ENCODE measurements at regions not wholly inside any gene's neighbourhood (a gene's known extent, or its start where the extent isn't known, plus 50 kb on each side); places are given as distances from the start of the nearest gene placed in this dataset.

DNA sequence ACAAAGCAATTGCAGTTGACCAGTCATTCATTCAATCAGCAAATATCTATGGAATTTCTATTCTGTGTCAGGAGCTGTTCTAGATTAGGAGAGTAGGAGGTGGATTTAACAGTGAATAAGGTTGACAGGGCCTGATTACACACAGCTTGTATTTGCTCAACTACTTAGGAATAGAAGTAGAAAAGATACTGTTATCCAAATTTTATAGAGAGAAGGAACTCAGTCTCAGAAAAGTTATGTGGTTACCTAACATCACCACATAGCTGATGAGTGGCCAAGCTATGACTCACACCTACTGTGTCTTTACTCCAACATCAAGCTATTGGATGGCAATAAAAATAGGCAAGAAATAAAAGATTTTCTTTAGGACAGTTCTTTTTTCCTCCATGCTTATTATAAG is 374.8 kb downstream of the RMST start:
- TF ChIP-seq CTCF (conservative IDR thresholded peaks at IDR 0.05; ENCODE audit: low read length) (no peak), EZH2phosphoT487 (IDR thresholded peaks at IDR 0.05; ENCODE audit: borderline replicate concordance, low read depth, low read length) (no peak)
- Histone ChIP-seq H3K4me3 (ENCODE audit: low read depth, low read length, poor library complexity, severe bottlenecking) (no peak overlapping the region), H4K20me1 (ENCODE audit: insufficient read depth, low read length) (no peaks in the 10 kb centered on the region), H3K27ac (ENCODE audit: low read depth, low read length, poor library complexity, severe bottlenecking) (no peak overlapping the region), H3K4me2 (ENCODE audit: low read length) (no peak overlapping the region), H3K9me3 (ENCODE audit: low read length) (no peaks in the 10 kb centered on the region), H3K9me2 (ENCODE audit: insufficient read depth, low read length) (no peaks in the 10 kb centered on the region), H2AFZ (ENCODE audit: low read length) (no peak overlapping the region), H3K36me3 (ENCODE audit: insufficient read depth, low read length) (no peaks in the 10 kb centered on the region), H3K4me1 (ENCODE audit: insufficient read depth, low read length, poor library complexity, severe bottlenecking) (no peaks in the 10 kb centered on the region), H3K79me2 (ENCODE audit: insufficient read depth, low read depth, low read length) (no peaks in the 10 kb centered on the region)
- POLR2A ChIA-PET, result interaction anchor here (0.6 to 1.9 kb wide), 2 partner anchors 8 to 1279 kb away, joined by 3 to 10 read pairs; no protein-coding TSS in a partner anchor
- CTCF ChIA-PET (ENCODE audit: unreplicated experiment), result no interaction called here
- BruUV-seq (replicated peaks), result no TSS peak
- DNase-seq (ENCODE audit: low spot score), result no peak
- intact Hi-C loops (cut with micrococcal nuclease; ENCODE audit: unreplicated experiment), result no loop called here

DNA sequence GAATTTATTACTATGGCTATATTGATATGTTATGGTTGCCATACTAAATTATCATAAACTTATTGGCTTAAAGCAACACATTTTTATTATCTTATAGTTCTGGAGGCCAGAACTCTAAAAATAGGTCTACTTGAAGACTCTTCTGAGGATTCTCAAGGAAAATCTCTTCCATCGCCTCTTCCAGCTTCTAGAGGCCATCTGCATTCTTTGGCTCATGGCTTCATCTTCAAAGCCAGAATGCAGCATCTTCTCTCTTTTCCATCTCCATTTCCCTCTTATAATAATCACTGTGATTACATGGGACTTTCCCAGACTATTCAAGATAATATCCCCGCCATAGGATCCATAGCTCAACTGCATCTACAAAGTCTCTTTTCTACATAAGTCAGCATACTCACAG is 385.4 kb downstream of the RMST start:
- H3K27ac ChIP-seq (ENCODE audit: low read depth, low read length, poor library complexity, severe bottlenecking), result no peak overlapping the region
- H3K4me3 ChIP-seq (ENCODE audit: low read depth, low read length, poor library complexity, severe bottlenecking), result no peak overlapping the region
- ChIA-PET CTCF (ENCODE audit: unreplicated experiment) (no interaction called here), POLR2A (no interaction called here)
- intact Hi-C loops (cut with micrococcal nuclease; ENCODE audit: unreplicated experiment), result no loop called here
- H3K79me2 ChIP-seq (ENCODE audit: insufficient read depth, low read depth, low read length), result no peaks in the 10 kb centered on the region
- no peaks in the 10 kb centered on the region for H3K9me3 ChIP-seq (ENCODE audit: low read length)
- no peaks in the 10 kb centered on the region for H3K36me3 ChIP-seq (ENCODE audit: insufficient read depth, low read length)
- H3K4me1 ChIP-seq (ENCODE audit: insufficient read depth, low read length, poor library complexity, severe bottlenecking), result no peaks in the 10 kb centered on the region
- no peak overlapping the region for H3K4me2 ChIP-seq (ENCODE audit: low read length)
- TF ChIP-seq EZH2phosphoT487 (IDR thresholded peaks at IDR 0.05; ENCODE audit: borderline replicate concordance, low read depth, low read length) (no peak), CTCF (conservative IDR thresholded peaks at IDR 0.05; ENCODE audit: low read length) (no peak)
- H4K20me1 ChIP-seq (ENCODE audit: insufficient read depth, low read length), result no peaks in the 10 kb centered on the region
- no TSS peak for BruUV-seq (replicated peaks)
- H2AFZ ChIP-seq (ENCODE audit: low read length), result no peak overlapping the region
- DNase-seq (ENCODE audit: low spot score), result no peak
- H3K9me2 ChIP-seq (ENCODE audit: insufficient read depth, low read length), result no peaks in the 10 kb centered on the region

GRCh38 chr12:97854477-97854876 is 391.9 kb downstream of the RMST start:
- no peaks in the 10 kb centered on the region for H3K9me3 ChIP-seq (ENCODE audit: low read length)
- no peak overlapping the region for H3K27ac ChIP-seq (ENCODE audit: low read depth, low read length, poor library complexity, severe bottlenecking)
- BruUV-seq (replicated peaks), result no TSS peak
- POLR2A ChIA-PET, result interaction anchor here (0.7 kb wide), 2 partner anchors 20 to 79 kb away, joined by 3 to 5 read pairs; no protein-coding TSS in a partner anchor
- no peak overlapping the region for H3K4me3 ChIP-seq (ENCODE audit: low read depth, low read length, poor library complexity, severe bottlenecking)
- no peaks in the 10 kb centered on the region for H3K4me1 ChIP-seq (ENCODE audit: insufficient read depth, low read length, poor library complexity, severe bottlenecking)
- TF ChIP-seq CTCF (conservative IDR thresholded peaks at IDR 0.05; ENCODE audit: low read length) (0 out of 2 replicates have a peak, but pooled peaks have one; percentile 12), EZH2phosphoT487 (IDR thresholded peaks at IDR 0.05; ENCODE audit: borderline replicate concordance, low read depth, low read length) (no peak)
- intact Hi-C loops (cut with micrococcal nuclease; ENCODE audit: unreplicated experiment), result no loop called here
- no peaks in the 10 kb centered on the region for H3K9me2 ChIP-seq (ENCODE audit: insufficient read depth, low read length)
- no peaks in the 10 kb centered on the region for H4K20me1 ChIP-seq (ENCODE audit: insufficient read depth, low read length)
- DNase-seq (ENCODE audit: low spot score), result no peak
- H2AFZ ChIP-seq (ENCODE audit: low read length), result no peak overlapping the region
- no peaks in the 10 kb centered on the region for H3K36me3 ChIP-seq (ENCODE audit: insufficient read depth, low read length)
- no peak overlapping the region for H3K4me2 ChIP-seq (ENCODE audit: low read length)
- H3K79me2 ChIP-seq (ENCODE audit: insufficient read depth, low read depth, low read length), result no peaks in the 10 kb centered on the region
- CTCF ChIA-PET (ENCODE audit: unreplicated experiment), result no interaction called here
